ENCODE measurements at regions not wholly inside any gene's neighbourhood (a gene's known extent, or its start where the extent isn't known, plus 50 kb on each side); places are given as distances from the start of the nearest gene placed in this dataset.

DNA sequence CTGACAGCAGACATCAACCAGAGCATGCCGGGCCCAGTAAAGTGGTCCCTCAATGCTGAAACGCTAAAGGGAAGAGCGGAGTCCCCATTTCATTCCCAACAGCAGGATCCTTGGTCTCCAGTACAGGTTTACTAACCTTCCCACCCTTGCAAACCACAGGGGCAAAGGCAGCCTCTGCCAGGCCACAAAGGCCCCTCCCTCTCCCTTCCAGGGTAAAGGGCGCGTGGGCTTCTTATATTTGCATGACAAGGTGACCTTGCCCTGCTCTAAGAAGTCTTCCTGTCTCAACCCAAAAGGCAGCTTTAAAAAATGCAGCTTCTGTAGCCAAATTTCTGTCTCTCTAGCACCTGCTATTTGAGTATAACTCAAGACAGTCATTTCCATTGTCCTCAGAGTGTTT lies 131.5 kb upstream of the PTCH1 start:
- Histone ChIP-seq H3K4me3 (no peak overlapping the region), H3K27me3 (no peaks in the 10 kb centered on the region), H3K27ac (no peak overlapping the region), H3K36me3 (replicated peaks in 1 of 2; ENCODE audit: insufficient read depth in 1 of 2, low read depth in 2 of 2) (no peaks in the 10 kb centered on the region), H3K9me3 (no peaks in the 10 kb centered on the region), H3K4me1 (no peaks in the 10 kb centered on the region)
- intact Hi-C loops (cut with DNase I) = no loop called here
- TF ChIP-seq POLR2A (IDR thresholded peaks at IDR 0.05) (no peak), CTCF (IDR thresholded peaks at IDR 0.05) (no peak)
- WGBS, 2 donors = 94 to 100% methylated on average over 4 to 5 of the region's 5 CpGs
- ATAC-seq (no peak), DNase-seq (no peak)

GRCh38 chr9:95645992-95646391 lies 129.2 kb upstream of the PTCH1 start:
- intact Hi-C loops (cut with DNase I) = no loop called here
- H3K27me3 ChIP-seq = no peaks in the 10 kb centered on the region
- no peaks in the 10 kb centered on the region for H3K9me3 ChIP-seq
- TF ChIP-seq CTCF (IDR thresholded peaks at IDR 0.05) = no peak
- no peak for TF ChIP-seq POLR2A (IDR thresholded peaks at IDR 0.05)
- no peaks in the 10 kb centered on the region for H3K4me1 ChIP-seq
- H3K27ac ChIP-seq = no peak overlapping the region
- no peak overlapping the region for H3K4me3 ChIP-seq
- ATAC-seq = no peak
- DNase-seq = peak in 1 of 4 donors; percentile 16
- no peaks in the 10 kb centered on the region for H3K36me3 ChIP-seq (replicated peaks in 1 of 2; ENCODE audit: insufficient read depth in 1 of 2, low read depth in 2 of 2)

- no peaks in the 10 kb centered on the region for H3K4me1 ChIP-seq
- no peak overlapping the region for H3K27ac ChIP-seq
- no peak overlapping the region for H3K4me3 ChIP-seq
- no peak for ATAC-seq
- 94 to 100% methylated on average over 2 of the region's 2 CpGs for WGBS, 2 donors
- H3K27me3 ChIP-seq = no peaks in the 10 kb centered on the region
- TF ChIP-seq CTCF (IDR thresholded peaks at IDR 0.05) (no peak), POLR2A (IDR thresholded peaks at IDR 0.05) (no peak)
- no peak for DNase-seq
- intact Hi-C loops (cut with DNase I) = no loop called here
- no peaks in the 10 kb centered on the region for H3K36me3 ChIP-seq (replicated peaks in 1 of 2; ENCODE audit: insufficient read depth in 1 of 2, low read depth in 2 of 2)
- no peaks in the 10 kb centered on the region for H3K9me3 ChIP-seq
These were observed 128.8 kb upstream of the PTCH1 start for GRCh38 chr9:95645579-95645978.

DNA sequence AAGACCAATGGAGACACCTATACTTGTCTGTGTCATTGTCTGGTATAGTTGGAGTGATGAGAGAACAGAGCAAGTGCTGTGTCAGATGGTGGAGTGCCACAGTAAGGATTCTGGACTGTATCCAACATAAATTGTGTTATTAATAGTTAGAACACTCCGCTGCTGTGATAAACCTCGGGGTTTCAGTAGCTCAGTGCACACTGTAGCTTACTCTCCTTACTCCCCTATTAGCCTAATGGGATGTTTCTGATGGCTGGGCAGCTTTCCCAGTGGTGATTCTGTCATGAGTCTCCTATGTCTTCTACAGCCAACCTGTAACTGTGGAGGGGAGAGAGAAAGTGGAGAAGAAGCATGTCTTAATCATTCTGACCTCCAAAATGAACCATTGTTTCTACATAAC lies 127.6 kb upstream of the PTCH1 start:
- WGBS, 2 donors = 4 to 16% methylated on average over 2 of the region's 2 CpGs
- Histone ChIP-seq H3K27ac (no peak overlapping the region), H3K4me3 (no peak overlapping the region), H3K36me3 (replicated peaks in 1 of 2; ENCODE audit: insufficient read depth in 1 of 2, low read depth in 2 of 2) (no peaks in the 10 kb centered on the region), H3K4me1 (no peaks in the 10 kb centered on the region), H3K9me3 (no peaks in the 10 kb centered on the region), H3K27me3 (no peaks in the 10 kb centered on the region)
- TF ChIP-seq CTCF (IDR thresholded peaks at IDR 0.05) (no peak), POLR2A (IDR thresholded peaks at IDR 0.05) (no peak)
- ATAC-seq = no peak
- intact Hi-C loops (cut with DNase I) = no loop called here
- no peak for DNase-seq

DNA sequence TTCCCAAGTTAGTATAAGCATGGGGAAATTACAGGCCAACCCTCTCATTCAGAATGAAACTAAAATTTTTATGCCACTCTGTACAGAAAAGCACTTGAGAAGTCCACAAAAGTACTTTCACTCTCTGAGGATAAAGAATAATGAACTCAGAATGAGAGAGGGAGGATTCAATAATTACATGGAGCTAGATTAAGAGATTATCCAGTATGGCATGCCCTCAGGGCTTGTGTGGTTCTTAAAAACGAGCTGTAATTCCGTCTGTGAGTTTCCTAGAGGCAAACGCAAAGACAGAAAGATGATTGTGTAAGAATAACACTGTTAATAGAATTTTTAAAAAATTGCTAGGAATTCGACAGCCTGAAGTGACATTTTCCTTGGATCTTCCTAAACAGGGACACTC lies 126.8 kb upstream of the PTCH1 start:
- ATAC-seq (no peak), DNase-seq (no peak)
- no peaks in the 10 kb centered on the region for H3K36me3 ChIP-seq (replicated peaks in 1 of 2; ENCODE audit: insufficient read depth in 1 of 2, low read depth in 2 of 2)
- no peaks in the 10 kb centered on the region for H3K9me3 ChIP-seq
- no peak overlapping the region for H3K27ac ChIP-seq
- TF ChIP-seq POLR2A (IDR thresholded peaks at IDR 0.05) (no peak), CTCF (IDR thresholded peaks at IDR 0.05) (no peak)
- intact Hi-C loops (cut with DNase I) = no loop called here
- H3K4me3 ChIP-seq = no peak overlapping the region
- no peaks in the 10 kb centered on the region for H3K4me1 ChIP-seq
- 63 to 68% methylated on average over 4 of the region's 4 CpGs for WGBS, 2 donors
- no peaks in the 10 kb centered on the region for H3K27me3 ChIP-seq
